ENCODE measurements at regions not wholly inside any gene's neighbourhood (a gene's known extent, or its start where the extent isn't known, plus 50 kb on each side); places are given as distances from the start of the nearest gene placed in this dataset.

- no peak overlapping the region for H3K4me3 ChIP-seq (ENCODE audit: low read length)
- TF ChIP-seq, protein P1, sequence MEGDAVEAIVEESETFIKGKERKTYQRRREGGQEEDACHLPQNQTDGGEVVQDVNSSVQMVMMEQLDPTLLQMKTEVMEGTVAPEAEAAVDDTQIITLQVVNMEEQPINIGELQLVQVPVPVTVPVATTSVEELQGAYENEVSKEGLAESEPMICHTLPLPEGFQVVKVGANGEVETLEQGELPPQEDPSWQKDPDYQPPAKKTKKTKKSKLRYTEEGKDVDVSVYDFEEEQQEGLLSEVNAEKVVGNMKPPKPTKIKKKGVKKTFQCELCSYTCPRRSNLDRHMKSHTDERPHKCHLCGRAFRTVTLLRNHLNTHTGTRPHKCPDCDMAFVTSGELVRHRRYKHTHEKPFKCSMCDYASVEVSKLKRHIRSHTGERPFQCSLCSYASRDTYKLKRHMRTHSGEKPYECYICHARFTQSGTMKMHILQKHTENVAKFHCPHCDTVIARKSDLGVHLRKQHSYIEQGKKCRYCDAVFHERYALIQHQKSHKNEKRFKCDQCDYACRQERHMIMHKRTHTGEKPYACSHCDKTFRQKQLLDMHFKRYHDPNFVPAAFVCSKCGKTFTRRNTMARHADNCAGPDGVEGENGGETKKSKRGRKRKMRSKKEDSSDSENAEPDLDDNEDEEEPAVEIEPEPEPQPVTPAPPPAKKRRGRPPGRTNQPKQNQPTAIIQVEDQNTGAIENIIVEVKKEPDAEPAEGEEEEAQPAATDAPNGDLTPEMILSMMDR (conservative IDR thresholded peaks at IDR 0.05; ENCODE audit: low read depth, low read length), result no peak
- DNase-seq (ENCODE audit: low read depth), result no peak
Observed at GRCh38 chr4:3703677-3704521, 62.3 kb upstream of the ADRA2C start.

DNA sequence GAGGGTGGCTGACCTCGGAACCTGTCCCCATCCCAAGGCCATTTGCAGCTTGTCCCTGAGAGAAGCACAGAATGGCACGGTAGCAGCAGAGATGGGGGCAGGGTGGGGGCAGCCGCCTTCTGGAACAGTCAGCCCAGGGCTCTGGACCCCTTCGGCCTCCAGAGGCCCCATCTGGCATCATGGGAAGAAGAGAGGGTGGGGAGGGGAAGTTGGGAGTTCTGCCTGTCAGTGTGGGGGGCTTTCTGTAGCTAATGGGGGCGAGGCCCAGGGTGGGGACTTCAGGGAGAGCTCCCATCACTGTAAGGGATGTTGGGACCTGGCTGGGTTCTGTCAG, 62.9 kb upstream of the ADRA2C start:
- TF ChIP-seq, protein P1 (conservative IDR thresholded peaks at IDR 0.05; ENCODE audit: low read depth, low read length), result no peak
- H3K4me3 ChIP-seq (ENCODE audit: low read length), result no peak overlapping the region
- no peak for DNase-seq (ENCODE audit: low read depth)

DNA sequence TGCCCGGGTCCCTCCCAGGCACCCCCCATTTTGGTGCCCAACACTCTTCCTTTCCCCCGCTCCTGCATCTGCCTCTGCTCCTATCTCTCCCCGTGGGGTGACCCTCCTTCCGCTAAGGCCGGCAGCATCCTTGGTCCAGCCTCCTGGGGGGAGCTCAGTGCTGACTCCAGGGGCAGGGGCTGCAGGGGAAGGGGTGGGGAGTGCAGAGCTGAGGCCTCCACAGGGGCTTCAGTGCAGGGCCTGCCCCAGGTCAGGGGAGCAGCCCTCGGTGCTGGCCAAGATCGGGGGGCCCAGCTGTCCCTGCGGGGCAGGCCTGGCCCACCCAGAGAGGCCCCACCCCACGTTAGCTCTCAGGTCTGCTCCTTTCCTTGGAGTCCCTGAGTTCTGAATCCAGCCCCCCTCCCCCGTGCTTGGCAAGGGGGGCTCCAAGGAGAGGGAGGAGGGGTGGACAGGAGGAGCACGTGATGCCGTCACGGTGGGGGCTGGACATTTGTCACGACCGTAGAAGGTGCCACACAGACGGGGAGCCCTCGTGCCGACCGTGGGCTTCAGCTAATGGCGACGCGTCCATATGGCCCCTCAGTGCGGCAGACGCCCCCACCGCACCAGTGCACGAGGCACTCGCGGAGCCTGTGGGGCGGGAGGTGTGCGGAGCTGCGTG, 63.5 kb upstream of the ADRA2C start:
- no peak for DNase-seq (ENCODE audit: low read depth)
- H3K4me3 ChIP-seq (ENCODE audit: low read length), result no peak overlapping the region
- TF ChIP-seq, protein P1 (conservative IDR thresholded peaks at IDR 0.05; ENCODE audit: low read depth, low read length), result no peak

DNA sequence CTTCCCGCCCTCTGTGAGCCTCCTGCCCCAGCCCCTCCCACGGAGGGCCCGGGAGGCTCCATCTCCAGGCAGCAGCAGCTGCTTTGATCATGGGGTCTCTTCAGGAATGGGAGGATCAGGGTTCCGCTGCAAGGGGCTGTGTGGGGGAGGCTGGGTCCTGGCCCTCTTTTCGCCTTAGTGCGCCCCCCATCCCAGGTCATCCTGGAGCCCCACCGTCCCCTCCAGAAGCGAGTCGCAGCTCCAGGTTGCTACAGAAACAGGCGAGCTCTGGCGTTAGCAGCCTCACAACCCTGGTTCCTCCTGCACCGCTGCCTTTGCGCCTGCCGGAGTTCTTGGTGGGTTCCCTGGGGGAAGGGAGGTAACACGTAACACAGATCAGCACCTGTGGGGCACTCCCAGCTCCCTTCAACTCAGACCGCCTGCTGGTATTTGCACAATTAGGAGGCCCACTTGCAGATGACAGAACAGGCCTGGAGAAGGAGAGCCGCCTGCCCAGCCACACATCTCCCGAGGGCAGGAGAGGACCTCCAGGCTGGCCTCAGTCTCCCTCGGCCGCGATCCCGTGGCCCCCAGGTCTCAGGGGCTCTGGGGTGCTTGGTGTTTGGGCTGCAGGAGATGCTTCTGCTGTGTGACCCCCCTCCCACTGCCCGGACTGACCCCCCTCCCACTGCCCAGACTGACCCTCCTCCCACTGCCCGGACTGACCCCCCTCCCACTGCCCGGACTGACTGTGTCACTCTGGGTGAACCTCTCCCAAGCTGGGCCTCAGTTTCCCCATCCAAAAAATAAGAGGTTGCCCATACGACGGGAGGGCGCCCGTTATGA, 64.2 kb upstream of the ADRA2C start:
- no peak for DNase-seq (ENCODE audit: low read depth)
- H3K4me3 ChIP-seq (ENCODE audit: low read length), result no peak overlapping the region
- TF ChIP-seq, protein P1 (conservative IDR thresholded peaks at IDR 0.05; ENCODE audit: low read depth, low read length), result no peak

GRCh38 chr4:3701271-3701734, 64.9 kb upstream of the ADRA2C start:
- H3K4me3 ChIP-seq (ENCODE audit: low read length), result no peak overlapping the region
- TF ChIP-seq, protein P1 (conservative IDR thresholded peaks at IDR 0.05; ENCODE audit: low read depth, low read length), result peak; percentile 8
- DNase-seq (ENCODE audit: low read depth), result no peak

- TF ChIP-seq, protein P1 (conservative IDR thresholded peaks at IDR 0.05; ENCODE audit: low read depth, low read length), result no peak
- DNase-seq (ENCODE audit: low read depth), result no peak
- H3K4me3 ChIP-seq (ENCODE audit: low read length), result no peak overlapping the region
Observed at GRCh38 chr4:3700736-3701135, 65.4 kb upstream of the ADRA2C start.
